ENCODE measurements at regions not wholly inside any gene's neighbourhood (a gene's known extent, or its start where the extent isn't known, plus 50 kb on each side); places are given as distances from the start of the nearest gene placed in this dataset.

GRCh38 chr10:59465088-59465487 lies 102.7 kb upstream of the FAM13C start:
- H3K9me3 ChIP-seq (ENCODE audit: control insufficient read depth in 2 of 2, low read length in 2 of 2): no peaks in the 10 kb centered on the region
- no peaks in the 10 kb centered on the region for H3K27me3 Mint-ChIP-seq
- DNase-seq (no peak), ATAC-seq (ENCODE audit: low read depth in 2 of 2) (no peak)
- H3K4me3 ChIP-seq (ENCODE audit: low read depth, low read length): no peak overlapping the region
- H3K36me3 ChIP-seq (ENCODE audit: control insufficient read depth, insufficient read depth, low read length): no peaks in the 10 kb centered on the region
- H3K27ac ChIP-seq (ENCODE audit: insufficient read depth, low read length, poor library complexity, severe bottlenecking): no peak overlapping the region
- no peaks in the 10 kb centered on the region for H3K4me1 Mint-ChIP-seq
- no peak overlapping the region for H3K27ac Mint-ChIP-seq
- H3K4me3 Mint-ChIP-seq: no peak overlapping the region
- H3K4me1 ChIP-seq (ENCODE audit: control insufficient read depth, insufficient read depth, low read length, poor library complexity, severe bottlenecking): no peaks in the 10 kb centered on the region
- H3K36me3 Mint-ChIP-seq: no peaks in the 10 kb centered on the region
- H3K9me3 Mint-ChIP-seq: peaks cover 0 to 19% (median 3%) of the 10 kb centered on the region in 7 donors
- no peaks in the 10 kb centered on the region for H3K27me3 ChIP-seq (ENCODE audit: control insufficient read depth, insufficient read depth, low read length)

- Histone ChIP-seq H3K9me3 (ENCODE audit: control insufficient read depth in 2 of 2, low read length in 2 of 2) (no peaks in the 10 kb centered on the region), H3K36me3 (ENCODE audit: control insufficient read depth, insufficient read depth, low read length) (no peaks in the 10 kb centered on the region), H3K27ac (ENCODE audit: insufficient read depth, low read length, poor library complexity, severe bottlenecking) (no peak overlapping the region), H3K4me3 (ENCODE audit: low read depth, low read length) (no peak overlapping the region), H3K4me1 (ENCODE audit: control insufficient read depth, insufficient read depth, low read length, poor library complexity, severe bottlenecking) (no peaks in the 10 kb centered on the region), H3K27me3 (ENCODE audit: control insufficient read depth, insufficient read depth, low read length) (no peaks in the 10 kb centered on the region)
- Mint-ChIP-seq H3K27me3 (no peaks in the 10 kb centered on the region), H3K9me3 (peaks cover 0 to 19% (median 3%) of the 10 kb centered on the region in 7 donors), H3K36me3 (no peaks in the 10 kb centered on the region), H3K27ac (no peak overlapping the region), H3K4me3 (no peak overlapping the region), H3K4me1 (no peaks in the 10 kb centered on the region)
- ATAC-seq (ENCODE audit: low read depth in 2 of 2) (no peak), DNase-seq (no peak)
Measured at GRCh38 chr10:59464483-59464882, 102.1 kb upstream of the FAM13C start.

GRCh38 chr10:59463909-59464308 lies 101.6 kb upstream of the FAM13C start:
- Histone ChIP-seq H3K4me3 (ENCODE audit: low read depth, low read length) (no peak overlapping the region), H3K4me1 (ENCODE audit: control insufficient read depth, insufficient read depth, low read length, poor library complexity, severe bottlenecking) (no peaks in the 10 kb centered on the region), H3K27me3 (ENCODE audit: control insufficient read depth, insufficient read depth, low read length) (no peaks in the 10 kb centered on the region), H3K36me3 (ENCODE audit: control insufficient read depth, insufficient read depth, low read length) (no peaks in the 10 kb centered on the region), H3K27ac (ENCODE audit: insufficient read depth, low read length, poor library complexity, severe bottlenecking) (no peak overlapping the region), H3K9me3 (ENCODE audit: control insufficient read depth in 2 of 2, low read length in 2 of 2) (no peaks in the 10 kb centered on the region)
- Mint-ChIP-seq H3K4me1 (no peaks in the 10 kb centered on the region), H3K4me3 (no peak overlapping the region), H3K9me3 (peaks cover 0 to 17% (median 3%) of the 10 kb centered on the region in 7 donors), H3K27me3 (no peaks in the 10 kb centered on the region), H3K27ac (no peak overlapping the region), H3K36me3 (no peaks in the 10 kb centered on the region)
- DNase-seq (no peak), ATAC-seq (ENCODE audit: low read depth in 2 of 2) (no peak)

- no peak overlapping the region for H3K27ac Mint-ChIP-seq
- Histone ChIP-seq H3K36me3 (ENCODE audit: control insufficient read depth, insufficient read depth, low read length) (no peaks in the 10 kb centered on the region), H3K27me3 (ENCODE audit: control insufficient read depth, insufficient read depth, low read length) (no peaks in the 10 kb centered on the region), H3K9me3 (ENCODE audit: control insufficient read depth in 2 of 2, low read length in 2 of 2) (no peaks in the 10 kb centered on the region), H3K4me3 (ENCODE audit: low read depth, low read length) (no peak overlapping the region), H3K4me1 (ENCODE audit: control insufficient read depth, insufficient read depth, low read length, poor library complexity, severe bottlenecking) (no peaks in the 10 kb centered on the region), H3K27ac (ENCODE audit: insufficient read depth, low read length, poor library complexity, severe bottlenecking) (no peak overlapping the region)
- H3K4me3 Mint-ChIP-seq: no peak overlapping the region
- peaks cover 0 to 12% (median 2%) of the 10 kb centered on the region in 7 donors for H3K9me3 Mint-ChIP-seq
- DNase-seq (no peak), ATAC-seq (ENCODE audit: low read depth in 2 of 2) (no peak)
- no peaks in the 10 kb centered on the region for H3K36me3 Mint-ChIP-seq
- no peaks in the 10 kb centered on the region for H3K4me1 Mint-ChIP-seq
- H3K27me3 Mint-ChIP-seq: no peaks in the 10 kb centered on the region
Measured at GRCh38 chr10:59460601-59461000, 98.3 kb upstream of the FAM13C start.

GRCh38 chr10:59456199-59456598 lies 93.8 kb upstream of the FAM13C start:
- no peaks in the 10 kb centered on the region for H3K4me1 Mint-ChIP-seq
- DNase-seq (no peak), ATAC-seq (ENCODE audit: low read depth in 2 of 2) (no peak)
- Histone ChIP-seq H3K27me3 (ENCODE audit: control insufficient read depth, insufficient read depth, low read length) (no peaks in the 10 kb centered on the region), H3K9me3 (ENCODE audit: control insufficient read depth in 2 of 2, low read length in 2 of 2) (no peaks in the 10 kb centered on the region), H3K27ac (ENCODE audit: insufficient read depth, low read length, poor library complexity, severe bottlenecking) (no peak overlapping the region), H3K4me1 (ENCODE audit: control insufficient read depth, insufficient read depth, low read length, poor library complexity, severe bottlenecking) (no peaks in the 10 kb centered on the region), H3K36me3 (ENCODE audit: control insufficient read depth, insufficient read depth, low read length) (no peaks in the 10 kb centered on the region), H3K4me3 (ENCODE audit: low read depth, low read length) (no peak overlapping the region)
- no peaks in the 10 kb centered on the region for H3K27me3 Mint-ChIP-seq
- H3K27ac Mint-ChIP-seq: no peak overlapping the region
- H3K36me3 Mint-ChIP-seq: no peaks in the 10 kb centered on the region
- H3K9me3 Mint-ChIP-seq: peaks cover 0 to 9% (median under 1%) of the 10 kb centered on the region in 7 donors
- no peak overlapping the region for H3K4me3 Mint-ChIP-seq

GRCh38 chr10:59454171-59454919 lies 92.0 kb upstream of the FAM13C start:
- no peaks in the 10 kb centered on the region for H3K4me1 Mint-ChIP-seq
- Histone ChIP-seq H3K27me3 (ENCODE audit: control insufficient read depth, insufficient read depth, low read length) (no peaks in the 10 kb centered on the region), H3K36me3 (ENCODE audit: control insufficient read depth, insufficient read depth, low read length) (no peaks in the 10 kb centered on the region), H3K9me3 (ENCODE audit: control insufficient read depth in 2 of 2, low read length in 2 of 2) (peaks cover 0 to 3% of the 10 kb centered on the region in 2 experiments), H3K4me1 (ENCODE audit: control insufficient read depth, insufficient read depth, low read length, poor library complexity, severe bottlenecking) (no peaks in the 10 kb centered on the region), H3K4me3 (ENCODE audit: low read depth, low read length) (no peak overlapping the region), H3K27ac (ENCODE audit: insufficient read depth, low read length, poor library complexity, severe bottlenecking) (no peak overlapping the region)
- no peaks in the 10 kb centered on the region for H3K27me3 Mint-ChIP-seq
- no peaks in the 10 kb centered on the region for H3K36me3 Mint-ChIP-seq
- no peak for ATAC-seq (ENCODE audit: low read depth in 2 of 2)
- H3K27ac Mint-ChIP-seq: no peak overlapping the region
- H3K9me3 Mint-ChIP-seq: peaks cover 0 to 14% (median 4%) of the 10 kb centered on the region in 7 donors
- no peak for DNase-seq
- no peak overlapping the region for H3K4me3 Mint-ChIP-seq

- H3K4me1 Mint-ChIP-seq: no peaks in the 10 kb centered on the region
- H3K9me3 Mint-ChIP-seq: peaks cover 0 to 10% (median 3%) of the 10 kb centered on the region in 7 donors
- H3K36me3 Mint-ChIP-seq: no peaks in the 10 kb centered on the region
- no peaks in the 10 kb centered on the region for H3K27me3 Mint-ChIP-seq
- Histone ChIP-seq H3K9me3 (ENCODE audit: control insufficient read depth in 2 of 2, low read length in 2 of 2) (peaks cover 0 to 3% of the 10 kb centered on the region in 2 experiments), H3K4me3 (ENCODE audit: low read depth, low read length) (no peak overlapping the region), H3K36me3 (ENCODE audit: control insufficient read depth, insufficient read depth, low read length) (no peaks in the 10 kb centered on the region), H3K4me1 (ENCODE audit: control insufficient read depth, insufficient read depth, low read length, poor library complexity, severe bottlenecking) (no peaks in the 10 kb centered on the region), H3K27ac (ENCODE audit: insufficient read depth, low read length, poor library complexity, severe bottlenecking) (no peak overlapping the region), H3K27me3 (ENCODE audit: control insufficient read depth, insufficient read depth, low read length) (no peaks in the 10 kb centered on the region)
- ATAC-seq (ENCODE audit: low read depth in 2 of 2) (no peak), DNase-seq (no peak)
- H3K27ac Mint-ChIP-seq: no peak overlapping the region
- no peak overlapping the region for H3K4me3 Mint-ChIP-seq
Measured at GRCh38 chr10:59448616-59449015, 86.3 kb upstream of the FAM13C start.

- H3K4me3 ChIP-seq (ENCODE audit: low read depth, low read length): no peak overlapping the region
- peaks cover 0 to 6% (median 1%) of the 10 kb centered on the region in 7 donors for H3K9me3 Mint-ChIP-seq
- no peaks in the 10 kb centered on the region for H3K36me3 Mint-ChIP-seq
- no peaks in the 10 kb centered on the region for H3K9me3 ChIP-seq (ENCODE audit: control insufficient read depth in 2 of 2, low read length in 2 of 2)
- no peaks in the 10 kb centered on the region for H3K27me3 Mint-ChIP-seq
- H3K27ac Mint-ChIP-seq: no peak overlapping the region
- H3K27me3 ChIP-seq (ENCODE audit: control insufficient read depth, insufficient read depth, low read length): no peaks in the 10 kb centered on the region
- H3K4me1 Mint-ChIP-seq: no peaks in the 10 kb centered on the region
- no peaks in the 10 kb centered on the region for H3K4me1 ChIP-seq (ENCODE audit: control insufficient read depth, insufficient read depth, low read length, poor library complexity, severe bottlenecking)
- ATAC-seq (ENCODE audit: low read depth in 2 of 2) (no peak), DNase-seq (no peak)
- no peak overlapping the region for H3K27ac ChIP-seq (ENCODE audit: insufficient read depth, low read length, poor library complexity, severe bottlenecking)
- no peak overlapping the region for H3K4me3 Mint-ChIP-seq
- no peaks in the 10 kb centered on the region for H3K36me3 ChIP-seq (ENCODE audit: control insufficient read depth, insufficient read depth, low read length)
Measured at GRCh38 chr10:59435707-59436106, 73.4 kb upstream of the FAM13C start.
